ENCODE measurements at regions not wholly inside any gene's neighbourhood (a gene's known extent, or its start where the extent isn't known, plus 50 kb on each side); places are given as distances from the start of the nearest gene placed in this dataset.

GRCh38 chr18:10205151-10205550, 249.3 kb upstream of the APCDD1 start:
- H3K9me3 ChIP-seq = no peaks in the 10 kb centered on the region
- DNase-seq (ENCODE audit: low spot score) = no peak
- H3K4me1 ChIP-seq = peaks cover 0 to 11% of the 10 kb centered on the region in 2 donors
- H3K27me3 ChIP-seq = no peaks in the 10 kb centered on the region
- H3K36me3 ChIP-seq = no peaks in the 10 kb centered on the region
- no peak overlapping the region for H3K4me3 ChIP-seq
- H3K27ac ChIP-seq = no peak overlapping the region
- TF ChIP-seq CTCF (IDR thresholded peaks at IDR 0.05) = no peak

GRCh38 chr18:10207682-10208345, 246.6 kb upstream of the APCDD1 start:
- H3K4me3 ChIP-seq = no peak overlapping the region
- H3K27ac ChIP-seq = peak overlapping the region in 1 of 2 donors; percentile 17
- no peaks in the 10 kb centered on the region for H3K36me3 ChIP-seq
- H3K9me3 ChIP-seq = no peaks in the 10 kb centered on the region
- H3K27me3 ChIP-seq = no peaks in the 10 kb centered on the region
- DNase-seq (ENCODE audit: low spot score) = no peak
- TF ChIP-seq CTCF (IDR thresholded peaks at IDR 0.05) = no peak
- peaks cover 0 to 11% of the 10 kb centered on the region in 2 donors for H3K4me1 ChIP-seq

GRCh38 chr18:10209302-10209701, 245.1 kb upstream of the APCDD1 start:
- Histone ChIP-seq H3K4me1 (peaks cover 0 to 11% of the 10 kb centered on the region in 2 donors), H3K9me3 (no peaks in the 10 kb centered on the region), H3K27ac (no peak overlapping the region), H3K36me3 (no peaks in the 10 kb centered on the region), H3K27me3 (no peaks in the 10 kb centered on the region), H3K4me3 (no peak overlapping the region)
- TF ChIP-seq CTCF (IDR thresholded peaks at IDR 0.05) = no peak
- no peak for DNase-seq (ENCODE audit: low spot score)

GRCh38 chr18:10210057-10210633, 244.3 kb upstream of the APCDD1 start:
- no peak for TF ChIP-seq CTCF (IDR thresholded peaks at IDR 0.05)
- Histone ChIP-seq H3K27me3 (no peaks in the 10 kb centered on the region), H3K4me1 (peaks cover 0 to 11% of the 10 kb centered on the region in 2 donors), H3K9me3 (no peaks in the 10 kb centered on the region), H3K4me3 (no peak overlapping the region), H3K27ac (no peak overlapping the region), H3K36me3 (no peaks in the 10 kb centered on the region)
- DNase-seq (ENCODE audit: low spot score) = no peak

- no peak for TF ChIP-seq CTCF (IDR thresholded peaks at IDR 0.05)
- H3K27ac ChIP-seq = no peak overlapping the region
These were observed 240.9 kb upstream of the APCDD1 start for GRCh38 chr18:10213526-10213925.

GRCh38 chr18:10215446-10215845, 239.0 kb upstream of the APCDD1 start:
- no peak for DNase-seq (ENCODE audit: low spot score)
- H3K9me3 ChIP-seq = no peaks in the 10 kb centered on the region
- no peak overlapping the region for H3K4me3 ChIP-seq
- H3K27ac ChIP-seq = no peak overlapping the region
- no peaks in the 10 kb centered on the region for H3K36me3 ChIP-seq
- no peaks in the 10 kb centered on the region for H3K27me3 ChIP-seq
- no peak for TF ChIP-seq CTCF (IDR thresholded peaks at IDR 0.05)
- no peaks in the 10 kb centered on the region for H3K4me1 ChIP-seq

More at GRCh38 chr18:10213526-10213925, 240.9 kb upstream of the APCDD1 start:
- Histone ChIP-seq H3K9me3 (no peaks in the 10 kb centered on the region), H3K4me1 (no peaks in the 10 kb centered on the region), H3K27me3 (no peaks in the 10 kb centered on the region), H3K36me3 (no peaks in the 10 kb centered on the region), H3K4me3 (no peak overlapping the region)
- no peak for DNase-seq (ENCODE audit: low spot score)
